Activated naive CD8-positive, alpha-beta T cell treated with anti-CD3 and anti-CD28 coated beads, Interleukin-2, amount 50 U/mL, for 24 hours (primary cell): ENCODE measurements at regions not wholly inside any gene's neighbourhood (a gene's known extent, or its start where the extent isn't known, plus 50 kb on each side); places are given as distances from the start of the nearest gene placed in this dataset.

ENCODE experiments used
- ATAC-seq: fragments of 150-1000 bp; cut with Tn5 transposase; one replicate; pipeline ENCODE4 v1.10.0; 2021
- DNase-seq: peaks from one replicate; pipeline ENCODE4 v3.0.0; 2021
- H3K27ac Mint-ChIP-seq: one replicate; pipeline ENCODE4 v1.8.0; 2021; ENCODE audit warnings: mild to moderate bottlenecking, mixed read lengths
- H3K27me3 Mint-ChIP-seq: one replicate; pipeline ENCODE4 v1.8.0; 2021; ENCODE audit warnings: mixed read lengths
- H3K36me3 Mint-ChIP-seq: one replicate; pipeline ENCODE4 v1.8.0; 2021; ENCODE audit warnings: low read depth, mixed read lengths
- H3K4me1 Mint-ChIP-seq: one replicate; pipeline ENCODE4 v1.8.0; 2021; ENCODE audit warnings: mixed read lengths
- H3K4me3 Mint-ChIP-seq: one replicate; pipeline ENCODE4 v1.8.0; 2021; ENCODE audit warnings: mild to moderate bottlenecking, moderate library complexity, mixed read lengths
- H3K9me3 Mint-ChIP-seq: one replicate; pipeline ENCODE4 v1.8.0; 2021; ENCODE audit warnings: mixed read lengths

GRCh38 chr2:8111193-8111592 is 570.7 kb upstream of the ID2 start:
- no peaks in the 10 kb centered on the region for H3K9me3 Mint-ChIP-seq
- H3K36me3 Mint-ChIP-seq, result no peaks in the 10 kb centered on the region
- ATAC-seq, result no peak
- H3K4me1 Mint-ChIP-seq, result no peaks in the 10 kb centered on the region
- H3K27ac Mint-ChIP-seq, result no peak overlapping the region
- no peak for DNase-seq
- H3K4me3 Mint-ChIP-seq, result no peak overlapping the region
- peaks cover 4% of the 10 kb centered on the region for H3K27me3 Mint-ChIP-seq

- no peak overlapping the region for H3K27ac Mint-ChIP-seq
- H3K4me3 Mint-ChIP-seq, result no peak overlapping the region
- H3K4me1 Mint-ChIP-seq, result peaks cover 10% of the 10 kb centered on the region
Measured at GRCh38 chr2:8115456-8115855, 566.4 kb upstream of the ID2 start.

DNA sequence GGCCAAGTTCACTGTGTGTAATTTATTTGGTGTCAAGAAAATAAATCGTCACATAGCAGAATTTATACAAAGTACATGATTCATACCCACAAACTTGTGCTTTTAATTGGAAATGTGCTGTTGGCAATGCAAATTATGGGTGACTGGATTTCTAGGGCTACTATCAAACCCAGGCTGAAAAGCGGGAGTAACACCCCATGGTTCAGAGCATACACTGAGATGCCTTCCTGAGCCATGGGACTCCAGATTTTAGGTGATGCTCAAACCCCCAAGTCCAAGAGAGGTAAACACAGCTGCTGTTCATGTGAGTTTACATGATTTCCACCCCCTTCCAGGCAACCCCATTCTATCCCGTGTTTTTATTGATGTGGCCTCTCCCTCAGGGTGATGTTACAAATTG is 565.9 kb upstream of the ID2 start:
- no peaks in the 10 kb centered on the region for H3K9me3 Mint-ChIP-seq
- no peaks in the 10 kb centered on the region for H3K36me3 Mint-ChIP-seq
- H3K27me3 Mint-ChIP-seq, result peaks cover 4% of the 10 kb centered on the region
- ATAC-seq (no peak), DNase-seq (no peak)
- no peak overlapping the region for H3K4me3 Mint-ChIP-seq
- H3K27ac Mint-ChIP-seq, result no peak overlapping the region
- peaks cover 13% of the 10 kb centered on the region for H3K4me1 Mint-ChIP-seq

More at GRCh38 chr2:8115456-8115855, 566.4 kb upstream of the ID2 start:
- Mint-ChIP-seq H3K27me3 (peaks cover 4% of the 10 kb centered on the region), H3K9me3 (no peaks in the 10 kb centered on the region), H3K36me3 (no peaks in the 10 kb centered on the region)
- no peak for DNase-seq
- no peak for ATAC-seq

GRCh38 chr2:8116661-8117060 is 565.2 kb upstream of the ID2 start:
- Mint-ChIP-seq H3K9me3 (no peaks in the 10 kb centered on the region), H3K27ac (no peak overlapping the region), H3K36me3 (no peaks in the 10 kb centered on the region), H3K4me3 (no peak overlapping the region), H3K4me1 (peaks cover 13% of the 10 kb centered on the region), H3K27me3 (no peaks in the 10 kb centered on the region)
- ATAC-seq, result no peak
- DNase-seq, result no peak

DNA sequence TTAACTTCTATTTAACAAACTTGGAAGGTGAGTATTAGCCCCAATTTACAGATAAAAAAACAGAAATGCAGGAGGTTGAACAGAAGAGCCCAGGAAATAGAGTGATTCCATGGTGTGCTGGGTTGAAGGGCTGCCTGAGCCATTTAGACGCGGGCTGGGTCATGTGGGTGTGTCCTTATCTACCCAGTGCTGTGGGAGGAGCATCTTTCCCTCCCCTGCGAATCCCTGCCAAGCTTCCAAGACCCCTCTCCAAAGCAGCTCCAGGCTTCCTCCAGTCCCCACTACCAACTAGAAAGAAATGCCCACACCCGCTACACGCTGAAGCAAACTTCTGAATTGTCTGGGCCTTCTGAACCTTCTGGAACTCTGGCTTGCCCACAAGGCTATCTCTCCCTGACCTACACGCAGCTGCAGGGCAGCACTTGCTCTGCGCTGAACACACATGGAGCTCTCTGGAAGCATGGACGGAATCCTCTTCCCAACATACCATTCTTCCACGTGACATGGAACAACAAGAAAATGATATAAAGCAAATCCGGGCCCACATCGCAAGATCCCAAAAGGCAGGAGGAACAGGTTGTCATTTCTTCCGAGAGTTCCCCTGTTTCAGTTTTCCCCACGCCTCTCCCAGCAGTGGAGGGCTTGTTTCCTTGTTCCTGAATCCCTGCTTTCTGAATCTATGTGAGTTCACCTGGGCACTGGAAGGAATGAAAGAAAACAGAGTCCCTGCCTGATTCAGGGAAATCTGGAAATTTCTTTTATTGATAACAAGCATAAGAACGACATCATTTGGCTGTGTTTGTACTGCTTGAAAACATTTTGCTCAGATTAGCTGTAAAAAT is 562.7 kb upstream of the ID2 start:
- no peaks in the 10 kb centered on the region for H3K36me3 Mint-ChIP-seq
- no peak for DNase-seq
- no peak overlapping the region for H3K4me3 Mint-ChIP-seq
- H3K4me1 Mint-ChIP-seq, result peaks cover 13% of the 10 kb centered on the region
- H3K9me3 Mint-ChIP-seq, result no peaks in the 10 kb centered on the region
- no peak overlapping the region for H3K27ac Mint-ChIP-seq
- ATAC-seq, result no peak
- H3K27me3 Mint-ChIP-seq, result no peaks in the 10 kb centered on the region

DNA sequence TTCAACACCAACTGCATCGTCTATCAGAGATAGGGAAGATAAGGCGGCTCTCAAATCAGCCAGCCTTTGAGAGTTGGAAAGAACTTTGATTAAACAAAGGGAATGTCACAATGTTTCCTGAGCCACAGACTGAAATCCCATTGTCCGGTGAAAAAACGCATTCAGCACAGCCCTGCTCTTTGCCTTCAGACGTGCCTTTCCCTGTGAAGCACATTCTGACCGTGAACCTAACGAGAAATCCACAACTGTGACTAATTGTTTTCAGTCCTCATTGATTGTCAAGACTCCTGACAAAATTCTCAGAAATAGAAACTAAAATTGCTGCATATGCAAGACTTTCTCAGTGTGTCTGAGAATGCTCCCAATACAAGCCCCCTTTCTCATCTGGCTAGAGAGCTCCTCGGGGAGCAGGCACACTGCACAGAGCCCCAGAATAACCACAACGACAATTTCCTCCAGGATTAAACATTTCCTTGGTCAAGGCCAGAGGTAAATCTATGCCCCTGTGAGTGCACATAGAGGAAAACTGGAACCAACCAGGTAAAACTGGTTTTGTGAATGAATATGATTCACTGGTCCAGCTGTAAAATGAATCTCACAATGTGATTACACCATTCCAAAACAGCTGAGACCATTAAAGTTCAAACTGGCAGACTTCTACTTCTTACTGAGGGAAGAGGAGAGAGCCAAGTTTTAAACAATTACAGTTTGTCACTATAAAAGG is 561.9 kb upstream of the ID2 start:
- no peak for ATAC-seq
- no peak overlapping the region for H3K4me3 Mint-ChIP-seq

DNA sequence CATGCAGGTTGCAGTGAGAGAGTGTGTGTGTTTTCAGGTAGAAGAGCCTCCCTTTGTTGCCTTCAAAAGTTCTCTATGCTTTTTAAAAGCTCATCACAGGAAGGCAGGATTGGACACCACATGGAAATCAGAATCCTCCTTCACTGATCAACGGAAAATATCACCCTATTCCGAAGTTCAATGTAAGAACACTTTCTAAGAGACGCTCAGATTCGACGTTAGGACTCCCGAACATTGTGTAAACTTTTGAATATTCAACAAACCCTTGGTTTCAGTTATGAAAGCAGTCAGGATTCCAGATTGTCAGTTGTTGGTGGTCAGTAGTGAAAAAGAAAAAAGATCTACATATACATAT is 561.4 kb upstream of the ID2 start:
- no peaks in the 10 kb centered on the region for H3K27me3 Mint-ChIP-seq
- ATAC-seq (no peak), DNase-seq (no peak)
- H3K4me3 Mint-ChIP-seq, result no peak overlapping the region
- H3K27ac Mint-ChIP-seq, result no peak overlapping the region
- no peaks in the 10 kb centered on the region for H3K36me3 Mint-ChIP-seq
- H3K4me1 Mint-ChIP-seq, result peaks cover 13% of the 10 kb centered on the region
- H3K9me3 Mint-ChIP-seq, result no peaks in the 10 kb centered on the region

More for the DNA sequence above, 561.9 kb upstream of the ID2 start:
- Mint-ChIP-seq H3K9me3 (no peaks in the 10 kb centered on the region), H3K27me3 (no peaks in the 10 kb centered on the region), H3K27ac (no peak overlapping the region), H3K4me1 (peaks cover 13% of the 10 kb centered on the region), H3K36me3 (no peaks in the 10 kb centered on the region)
- no peak for DNase-seq

- H3K4me3 Mint-ChIP-seq, result no peak overlapping the region
- no peak for ATAC-seq
- peaks cover 13% of the 10 kb centered on the region for H3K4me1 Mint-ChIP-seq
- H3K27me3 Mint-ChIP-seq, result no peaks in the 10 kb centered on the region
- no peak for DNase-seq
- no peaks in the 10 kb centered on the region for H3K36me3 Mint-ChIP-seq
- peaks cover 2% of the 10 kb centered on the region for H3K9me3 Mint-ChIP-seq
- H3K27ac Mint-ChIP-seq, result no peak overlapping the region
Measured at GRCh38 chr2:8121022-8121825, 560.6 kb upstream of the ID2 start.

- Mint-ChIP-seq H3K4me3 (no peak overlapping the region), H3K36me3 (no peaks in the 10 kb centered on the region), H3K27me3 (no peaks in the 10 kb centered on the region), H3K4me1 (peaks cover 13% of the 10 kb centered on the region), H3K9me3 (peaks cover 4% of the 10 kb centered on the region), H3K27ac (no peak overlapping the region)
- no peak for ATAC-seq
- DNase-seq, result no peak
Measured at GRCh38 chr2:8121826-8122513, 559.9 kb upstream of the ID2 start.

GRCh38 chr2:8122520-8122919 is 559.3 kb upstream of the ID2 start:
- peaks cover 13% of the 10 kb centered on the region for H3K4me1 Mint-ChIP-seq
- ATAC-seq (no peak), DNase-seq (no peak)
- H3K27me3 Mint-ChIP-seq, result no peaks in the 10 kb centered on the region
- no peak overlapping the region for H3K4me3 Mint-ChIP-seq
- H3K27ac Mint-ChIP-seq, result no peak overlapping the region
- H3K36me3 Mint-ChIP-seq, result no peaks in the 10 kb centered on the region
- H3K9me3 Mint-ChIP-seq, result peaks cover 5% of the 10 kb centered on the region

DNA sequence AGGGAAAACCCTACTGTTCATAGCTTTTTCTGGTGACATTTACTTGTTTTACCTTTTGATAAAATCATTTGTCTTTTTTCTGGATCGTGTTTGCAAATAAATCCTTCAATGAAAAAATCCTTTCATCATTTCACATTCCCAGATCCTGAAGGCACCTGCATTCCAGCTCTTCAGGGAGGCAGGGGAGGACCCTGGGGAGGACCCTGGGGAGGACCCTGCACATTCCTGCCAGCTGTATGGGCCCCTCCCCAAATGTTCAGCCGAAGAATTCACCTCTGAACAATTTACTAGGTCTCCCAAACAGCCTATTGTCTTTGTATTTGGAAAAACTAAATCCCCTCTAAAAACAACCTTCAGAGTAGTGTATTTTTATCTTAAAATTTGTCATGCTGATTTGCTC is 558.4 kb upstream of the ID2 start:
- Mint-ChIP-seq H3K9me3 (peaks cover 8% of the 10 kb centered on the region), H3K4me3 (no peak overlapping the region), H3K27ac (no peak overlapping the region), H3K36me3 (no peaks in the 10 kb centered on the region), H3K4me1 (peaks cover 13% of the 10 kb centered on the region), H3K27me3 (no peaks in the 10 kb centered on the region)
- DNase-seq (no peak), ATAC-seq (no peak)

DNA sequence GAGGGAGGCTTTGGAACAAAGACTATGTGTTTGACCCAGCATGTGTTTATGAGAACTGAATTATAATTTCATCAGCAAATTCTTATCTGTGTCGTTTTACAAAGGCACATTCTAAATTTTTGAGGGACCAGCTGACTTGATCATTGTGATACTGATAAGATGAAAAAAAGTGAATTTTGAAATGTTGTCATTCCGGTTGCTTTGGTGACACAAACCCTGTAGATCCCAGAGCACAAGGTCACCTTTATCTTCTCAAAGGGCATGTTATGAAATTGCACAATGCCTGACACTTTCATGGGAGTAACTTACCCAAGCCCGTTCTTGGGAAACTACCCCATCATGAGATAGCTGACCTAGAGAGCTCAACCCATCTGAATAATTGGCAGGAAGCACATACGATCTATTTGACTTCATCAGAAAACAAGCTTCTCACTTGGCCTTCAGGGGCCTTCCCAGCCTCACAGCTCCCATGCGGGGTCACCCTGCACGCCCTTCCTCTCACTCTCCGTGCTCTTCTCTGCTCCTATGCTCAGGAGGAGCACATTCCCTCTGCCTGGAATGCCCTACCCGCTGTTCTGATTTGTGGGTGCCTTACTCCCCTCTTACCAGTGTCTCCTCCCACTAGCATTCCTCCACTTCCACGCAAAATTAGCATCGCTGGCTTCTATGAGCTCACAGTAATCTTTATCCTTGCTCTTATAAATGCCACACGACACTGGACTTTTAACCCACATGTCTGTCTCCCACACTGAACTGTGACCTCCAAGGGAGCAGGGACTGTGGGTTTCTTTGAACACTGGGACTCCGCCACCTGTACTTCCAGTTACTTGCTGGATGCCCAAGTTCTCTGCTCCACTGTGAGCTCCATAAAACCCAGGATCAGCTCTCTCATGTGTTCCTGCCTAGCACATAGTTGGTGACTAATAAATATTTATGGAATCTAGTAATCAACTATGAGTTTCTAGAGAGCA is 555.8 kb upstream of the ID2 start:
- no peak for ATAC-seq
- no peak for DNase-seq
- H3K9me3 Mint-ChIP-seq, result peaks cover 8% of the 10 kb centered on the region
- no peaks in the 10 kb centered on the region for H3K27me3 Mint-ChIP-seq
- no peaks in the 10 kb centered on the region for H3K36me3 Mint-ChIP-seq
- H3K27ac Mint-ChIP-seq, result no peak overlapping the region
- no peak overlapping the region for H3K4me3 Mint-ChIP-seq
- H3K4me1 Mint-ChIP-seq, result no peaks in the 10 kb centered on the region

GRCh38 chr2:8126783-8127182 is 555.1 kb upstream of the ID2 start:
- no peaks in the 10 kb centered on the region for H3K36me3 Mint-ChIP-seq
- ATAC-seq (no peak), DNase-seq (no peak)
- peaks cover 8% of the 10 kb centered on the region for H3K9me3 Mint-ChIP-seq
- H3K4me3 Mint-ChIP-seq, result no peak overlapping the region
- H3K27me3 Mint-ChIP-seq, result no peaks in the 10 kb centered on the region
- H3K27ac Mint-ChIP-seq, result no peak overlapping the region
- no peaks in the 10 kb centered on the region for H3K4me1 Mint-ChIP-seq
